Globus pallidus (tissue), 1 donor: ENCODE measurements at regions not wholly inside any gene's neighbourhood (a gene's known extent, or its start where the extent isn't known, plus 50 kb on each side); places are given as distances from the start of the nearest gene placed in this dataset.
A peak's percentile ranks its signal among the peaks of the same experiment; 100 is the strongest.

Source experiments
- DNase-seq: peaks from one replicate; pipeline ENCODE4 v3.0.0-alpha.2; 2015; ENCODE audit warnings: low spot score

DNA sequence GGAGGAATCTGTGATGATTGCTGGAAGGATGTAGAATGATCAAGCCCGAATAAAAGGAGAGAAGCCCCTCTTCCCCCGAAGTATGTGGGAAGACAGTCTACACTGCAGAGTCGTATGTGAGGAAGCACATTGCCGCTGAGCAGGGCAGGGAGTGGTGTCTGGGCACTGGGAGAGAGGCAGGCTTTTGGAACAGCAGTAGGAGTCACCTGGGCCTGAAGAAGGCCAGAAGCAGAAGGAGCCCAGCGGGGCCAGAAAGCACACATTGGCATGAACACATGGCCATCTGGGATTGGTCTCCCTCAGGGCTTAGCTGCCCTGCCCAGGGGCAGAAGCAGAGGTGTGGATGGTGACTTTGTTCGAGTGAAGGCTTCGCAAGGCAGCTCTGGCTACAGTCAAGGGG, 162.8 kb downstream of the ERCC6L2 start:
- DNase-seq = no peak

DNA sequence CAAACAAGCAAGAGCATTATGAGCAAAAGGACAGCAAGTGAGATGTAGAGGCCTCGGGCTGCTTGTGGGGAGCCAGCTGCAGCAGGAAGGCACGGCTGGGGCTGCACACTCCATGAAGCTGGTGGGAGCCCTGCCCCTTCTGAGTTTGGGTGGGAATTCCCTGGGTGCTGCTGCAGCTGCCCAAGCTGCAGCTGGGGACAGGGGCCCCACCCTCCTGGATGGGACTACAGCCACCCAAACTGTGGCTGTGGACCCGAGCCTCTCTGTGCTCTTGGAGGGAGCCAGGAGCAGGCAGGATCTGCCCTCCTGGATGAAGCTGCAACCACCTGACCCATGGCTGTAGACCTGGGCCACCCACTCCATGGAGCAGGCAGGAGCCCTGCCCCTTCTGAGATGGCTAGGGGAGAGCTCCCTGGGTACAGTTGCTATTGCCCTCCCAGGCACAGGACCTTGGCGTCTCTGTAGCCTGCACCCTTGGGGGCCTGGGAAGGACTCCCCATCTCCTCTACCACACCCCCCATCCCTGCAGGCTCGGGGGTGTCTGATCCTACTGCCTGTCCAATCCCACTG, 159.1 kb downstream of the ERCC6L2 start:
- no peak for DNase-seq

DNA sequence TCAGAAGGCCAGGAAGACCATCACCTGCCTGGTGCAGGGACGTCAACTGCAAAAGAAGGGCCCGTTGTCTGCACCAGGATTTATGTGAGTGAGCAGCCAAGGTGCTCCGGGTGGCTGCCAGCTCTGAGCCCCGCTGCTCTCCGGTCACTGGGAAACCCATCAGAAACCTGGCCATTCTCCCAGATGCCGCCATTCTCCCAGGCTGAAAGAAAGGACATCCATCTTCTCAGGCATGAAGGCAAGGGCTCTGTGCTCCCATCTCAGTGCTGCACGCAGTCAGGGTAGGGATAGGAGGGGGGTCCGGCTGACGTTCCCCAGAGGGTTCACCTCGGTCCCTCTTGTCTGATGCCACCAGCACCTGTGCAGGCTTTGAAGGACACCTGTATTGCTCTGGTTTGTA, 158.4 kb downstream of the ERCC6L2 start:
- DNase-seq = no peak

DNA sequence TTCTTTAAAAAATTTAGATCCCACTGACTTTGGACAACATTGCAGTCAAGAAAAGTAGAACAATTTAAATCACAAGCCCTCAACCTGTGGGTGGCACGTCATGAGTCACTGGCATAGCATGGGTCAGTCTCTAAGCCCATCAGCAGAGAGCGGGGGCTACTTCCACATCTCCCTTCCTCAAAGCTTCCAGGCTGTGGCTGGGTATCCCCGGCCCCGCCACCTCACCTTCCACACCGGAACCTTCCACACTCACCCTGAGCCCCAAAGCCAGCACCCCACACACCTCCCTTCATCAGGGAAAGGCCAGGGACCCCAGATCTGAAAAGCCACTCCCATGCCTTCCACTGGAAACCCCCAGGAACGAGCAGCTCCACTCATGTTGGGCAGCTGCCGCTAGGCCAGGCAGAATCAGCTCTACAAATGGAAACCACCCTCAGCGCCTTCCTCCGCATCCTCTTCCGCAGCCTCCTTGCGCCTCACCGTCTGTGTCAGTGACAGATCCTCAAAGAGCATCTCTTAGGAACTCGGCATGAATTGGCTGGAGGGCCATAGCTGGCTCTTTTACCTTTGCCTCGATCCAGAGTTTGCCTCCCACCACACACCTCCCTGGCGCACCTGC, 156.5 kb downstream of the ERCC6L2 start:
- no peak for DNase-seq

DNA sequence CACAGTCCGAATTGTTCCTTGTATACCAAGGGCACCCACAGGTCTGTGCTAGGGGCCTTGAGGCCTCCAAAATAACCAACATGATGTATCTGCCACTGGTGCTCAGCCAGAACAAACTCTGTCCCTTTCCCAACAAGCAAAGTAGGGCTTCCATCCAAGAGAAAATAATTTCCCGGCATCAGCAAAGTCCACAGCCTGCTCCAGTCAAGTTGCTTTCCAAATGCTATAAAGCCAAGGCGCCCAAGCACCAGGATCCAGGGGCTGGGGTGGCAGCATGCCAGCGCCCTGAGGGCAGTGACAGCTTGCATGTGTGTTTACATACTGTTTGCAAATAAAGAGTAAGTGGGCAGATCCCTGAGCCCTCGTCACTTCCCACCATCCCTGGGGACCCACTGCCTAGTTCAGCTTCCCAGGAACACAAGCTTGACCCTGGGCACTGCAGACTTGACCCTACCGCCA, 155.9 kb downstream of the ERCC6L2 start:
- DNase-seq = no peak

DNA sequence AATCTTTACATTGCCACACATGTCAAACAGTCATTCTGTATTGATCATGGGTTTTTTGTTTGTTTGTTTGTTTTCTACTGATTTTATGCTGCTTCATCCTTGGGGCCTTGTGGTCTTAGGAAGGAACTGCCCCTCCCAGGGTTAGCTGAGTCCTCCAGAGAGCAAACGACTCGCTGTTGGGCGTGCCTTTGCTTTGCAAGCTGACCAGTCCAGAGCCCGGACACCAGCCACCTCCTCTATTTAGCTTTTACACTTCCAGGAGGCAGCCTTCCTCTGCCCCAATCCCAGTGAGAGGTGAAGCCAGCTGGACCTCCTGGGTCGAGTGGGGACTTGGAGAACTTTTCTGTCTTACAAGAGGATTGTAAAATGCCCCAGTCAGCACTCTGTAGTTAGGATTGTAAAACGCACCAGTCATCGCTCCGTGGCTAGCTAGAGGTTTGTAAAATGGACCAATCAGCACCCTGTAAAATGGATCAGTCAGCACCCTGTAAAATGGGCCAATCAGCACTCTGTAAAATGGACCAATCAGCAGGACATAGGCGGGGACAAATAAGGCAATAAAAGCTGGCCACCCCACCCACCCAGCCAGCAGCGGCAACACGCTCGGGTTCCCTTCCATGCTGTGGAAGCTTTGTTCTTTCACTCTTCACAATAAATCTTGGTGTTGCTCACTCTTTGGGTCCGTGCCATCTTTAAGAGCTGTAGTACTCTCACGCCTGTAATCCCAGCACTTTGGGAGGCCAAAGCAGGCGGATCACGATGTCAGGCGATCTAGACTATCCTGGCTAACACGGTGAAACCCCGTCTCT, 154.4 kb downstream of the ERCC6L2 start:
- DNase-seq = no peak

DNA sequence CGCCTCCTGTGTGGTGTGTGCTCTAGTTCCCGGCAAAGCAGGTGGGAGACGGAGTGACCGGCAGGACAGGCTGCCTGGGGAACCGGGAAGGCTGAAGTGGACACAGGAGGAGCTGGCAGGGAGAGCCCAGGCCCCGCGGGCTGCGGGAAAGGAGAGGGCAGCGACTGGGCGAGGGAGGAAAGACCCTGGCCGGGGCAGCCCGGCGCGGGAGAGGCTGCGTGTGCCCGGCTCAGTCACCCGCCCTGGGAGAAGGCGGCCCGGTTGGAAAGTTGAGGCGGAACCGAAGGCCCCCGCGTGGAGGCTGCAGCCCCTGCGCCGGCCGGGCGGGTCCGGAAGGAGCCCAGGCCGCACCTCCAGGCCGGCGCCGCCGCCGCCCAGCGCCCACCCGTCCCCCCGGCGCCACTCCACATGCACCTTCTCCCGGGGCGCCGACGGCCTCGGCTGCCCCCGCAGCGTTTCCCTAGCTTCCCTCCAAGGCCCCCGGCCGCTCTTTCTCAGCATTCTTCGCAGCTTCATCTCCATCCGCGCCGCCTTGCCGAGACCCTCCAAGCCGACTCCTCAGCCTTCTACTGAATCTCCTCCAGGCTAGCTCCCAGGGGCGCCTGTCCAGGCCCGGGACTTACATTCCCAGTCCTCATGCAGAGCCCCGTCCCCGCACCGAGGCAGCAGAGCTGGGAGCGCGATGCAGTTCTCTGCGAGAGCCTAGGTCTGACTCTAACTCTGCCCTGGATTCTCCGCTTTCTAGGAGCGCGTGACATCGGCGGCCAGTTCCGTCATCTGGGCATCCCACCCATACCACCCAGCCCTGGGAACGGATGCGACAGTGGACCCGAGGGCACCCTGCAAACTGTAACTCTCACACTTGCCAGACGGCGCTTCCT, 152.0 kb downstream of the ERCC6L2 start:
- no peak for DNase-seq

DNA sequence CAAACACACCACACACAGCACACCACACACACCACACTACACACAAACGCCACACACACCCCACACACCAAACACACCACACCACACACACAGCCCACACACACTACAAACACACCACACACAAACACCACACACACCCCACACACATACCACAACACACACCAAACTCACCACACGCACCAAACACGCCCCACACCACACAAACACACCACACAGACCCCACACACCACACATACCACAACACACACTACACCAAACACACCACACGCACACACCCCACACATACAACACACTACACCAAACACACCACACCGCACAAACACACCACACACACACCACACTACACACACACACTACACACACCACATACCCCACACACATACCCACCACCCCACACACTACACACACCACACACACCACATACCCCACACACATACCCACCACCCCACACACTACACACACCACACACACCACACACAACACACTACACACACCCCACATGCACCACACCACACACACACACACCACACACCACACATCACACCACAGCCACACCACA, 151.2 kb downstream of the ERCC6L2 start:
- no peak for DNase-seq

DNA sequence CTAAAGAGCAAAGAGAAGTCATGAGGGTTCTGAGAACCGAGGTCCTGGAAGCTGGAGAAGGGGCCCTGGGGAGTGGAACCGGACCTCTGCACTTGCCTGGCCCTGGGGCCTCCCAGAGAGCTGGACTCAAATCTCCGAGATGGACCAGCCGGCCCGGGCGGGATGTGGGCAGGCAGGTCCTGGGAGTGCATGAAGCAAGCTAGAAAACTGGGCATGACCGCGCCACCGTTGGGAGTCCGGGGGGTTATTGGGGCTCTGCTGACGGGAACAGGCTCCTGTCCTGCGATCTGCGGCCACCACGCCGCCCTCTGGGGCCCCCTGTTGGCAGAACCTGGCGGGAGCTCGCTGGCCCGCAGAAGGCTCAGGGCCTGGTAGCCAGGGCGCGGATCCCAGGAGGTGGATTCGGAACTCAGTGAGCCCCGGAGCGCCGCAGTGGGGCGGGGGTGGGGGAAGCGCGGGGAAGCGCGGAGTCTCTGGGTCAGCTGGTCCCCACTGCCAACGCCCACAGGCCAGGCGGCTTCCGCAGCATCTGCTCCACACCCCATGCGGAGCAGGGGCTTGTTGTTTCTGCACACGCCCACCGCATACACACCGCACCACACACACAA, 150.6 kb downstream of the ERCC6L2 start:
- DNase-seq = peak; percentile 37

DNA sequence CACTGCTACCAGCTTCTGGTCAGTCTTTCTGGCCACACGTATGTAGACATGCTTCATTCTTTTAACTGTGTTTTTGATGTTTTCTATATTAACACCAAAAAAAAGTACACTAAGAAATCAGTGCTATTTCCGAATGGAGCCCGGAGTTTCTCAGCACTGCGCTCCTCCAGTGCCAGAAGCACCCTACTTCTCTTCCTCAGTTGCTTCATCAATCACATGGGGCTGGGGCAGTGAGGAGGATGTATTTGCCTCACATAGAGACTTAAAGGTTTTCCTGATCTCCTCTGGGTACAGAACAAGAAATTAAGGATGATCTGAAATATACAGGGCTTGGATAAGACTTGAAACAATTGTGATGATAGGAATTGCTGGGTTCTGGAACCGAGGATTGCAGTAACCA, 148.0 kb downstream of the ERCC6L2 start:
- DNase-seq = no peak

DNA sequence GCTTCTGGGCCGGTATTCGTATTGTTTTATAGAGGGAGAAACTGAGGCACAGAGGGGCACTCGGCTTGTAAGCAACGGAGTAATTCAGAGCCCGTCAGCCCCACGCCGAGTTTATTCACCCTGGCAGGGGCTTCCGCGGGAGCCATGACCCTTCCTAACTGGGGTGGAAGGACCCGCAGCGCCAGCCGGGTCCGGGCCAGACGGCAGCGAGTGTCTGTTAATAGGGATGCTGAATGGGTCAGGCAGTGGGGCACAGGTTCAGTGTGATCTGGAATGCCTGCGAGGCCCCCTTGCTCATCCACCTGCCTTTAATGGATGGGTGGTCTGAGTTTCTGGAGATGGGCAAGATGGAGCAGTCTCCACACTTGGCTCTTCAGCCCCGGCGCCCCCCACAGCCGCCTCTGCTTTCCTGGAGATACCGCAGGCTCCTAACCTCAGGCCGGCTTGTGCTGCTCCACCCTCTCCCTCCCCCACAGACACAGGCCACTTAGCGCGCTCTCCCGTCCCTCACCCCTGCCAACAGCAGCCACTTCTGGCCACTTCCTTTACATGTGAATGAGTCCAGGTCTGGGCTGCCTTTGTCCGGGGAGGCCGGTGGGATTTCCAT, 147.1 kb downstream of the ERCC6L2 start:
- DNase-seq = no peak

DNA sequence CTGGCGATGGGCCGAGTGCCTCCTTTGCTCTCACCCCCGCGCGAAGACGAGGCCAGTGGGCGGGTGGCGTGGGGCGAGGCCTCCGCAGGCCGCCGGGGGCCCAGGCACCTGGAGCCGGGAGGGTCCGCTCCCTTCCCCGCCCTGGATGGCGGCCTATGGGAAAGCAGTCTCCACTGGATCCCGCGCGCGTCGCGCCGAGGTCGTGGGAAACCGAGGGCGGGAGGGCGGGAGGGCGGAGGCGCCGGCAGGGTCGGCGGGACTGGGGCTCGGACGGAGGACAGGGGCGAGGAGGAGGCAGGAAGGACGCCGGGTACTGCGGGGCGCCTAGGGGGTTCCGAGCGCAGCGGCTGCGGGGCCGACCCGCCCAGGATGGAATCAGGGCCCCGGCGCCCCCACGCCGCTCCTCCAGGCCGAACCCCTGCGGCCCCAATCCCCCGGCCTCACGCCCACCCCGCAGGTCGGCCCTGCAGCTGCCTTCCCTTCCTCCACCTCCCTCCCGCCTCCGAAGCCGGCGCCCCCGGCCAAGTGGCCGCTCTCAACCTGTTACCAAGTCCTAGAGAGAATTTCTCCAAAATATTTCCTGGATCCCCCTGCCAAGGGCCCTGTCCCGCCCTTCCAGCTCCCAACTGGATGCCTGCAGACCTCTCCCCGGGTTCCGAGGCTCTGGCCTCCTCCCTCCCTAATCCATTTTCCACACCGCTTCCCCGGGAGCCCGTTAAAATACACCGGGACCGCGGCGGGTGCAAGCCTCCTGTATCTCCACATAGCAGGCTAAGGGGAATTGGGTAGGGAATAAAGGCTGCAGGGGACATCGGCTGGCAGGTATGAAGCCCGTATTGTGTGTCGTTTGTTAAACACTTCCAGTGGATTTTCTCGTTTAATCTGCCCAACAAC, 146.3 kb downstream of the ERCC6L2 start:
- DNase-seq = peak; percentile 33

DNA sequence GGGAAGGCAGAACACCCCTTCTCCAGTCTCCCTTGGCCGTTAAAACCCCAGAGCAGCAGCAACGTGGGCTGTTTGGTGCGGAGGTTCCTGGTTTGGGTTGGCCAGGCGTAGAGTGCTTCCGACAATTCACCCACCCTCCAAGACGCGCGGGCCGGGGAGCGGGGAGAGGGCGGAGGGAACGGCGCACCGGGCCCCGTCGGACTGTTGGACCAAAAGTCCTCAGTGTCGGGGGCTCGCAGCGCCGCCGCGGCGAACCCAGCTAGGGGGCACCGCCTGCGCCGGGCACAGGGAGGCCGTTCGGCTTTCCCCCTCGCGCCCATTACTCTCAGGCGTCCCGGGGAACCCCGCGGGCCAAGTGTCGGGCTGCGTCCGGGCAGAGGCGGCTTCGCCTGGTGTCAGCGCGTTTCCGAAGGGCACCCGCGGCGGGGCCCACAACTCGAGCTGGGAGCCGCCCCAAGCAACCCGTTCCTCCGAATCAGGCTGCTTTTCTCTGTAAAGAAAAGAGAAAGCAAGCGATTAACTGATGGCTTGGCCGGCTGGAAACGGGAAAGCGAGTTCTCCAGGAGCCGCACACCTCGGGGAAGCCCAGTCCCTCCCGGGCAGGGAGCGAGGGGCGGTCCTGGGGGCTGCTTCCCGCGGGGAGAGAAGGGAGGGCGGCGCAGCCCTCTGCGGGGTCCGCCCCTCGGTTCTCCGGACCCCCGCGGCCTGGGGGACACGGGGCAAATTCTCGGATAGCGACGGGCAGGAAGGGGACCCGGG, 145.5 kb downstream of the ERCC6L2 start:
- DNase-seq = no peak

DNA sequence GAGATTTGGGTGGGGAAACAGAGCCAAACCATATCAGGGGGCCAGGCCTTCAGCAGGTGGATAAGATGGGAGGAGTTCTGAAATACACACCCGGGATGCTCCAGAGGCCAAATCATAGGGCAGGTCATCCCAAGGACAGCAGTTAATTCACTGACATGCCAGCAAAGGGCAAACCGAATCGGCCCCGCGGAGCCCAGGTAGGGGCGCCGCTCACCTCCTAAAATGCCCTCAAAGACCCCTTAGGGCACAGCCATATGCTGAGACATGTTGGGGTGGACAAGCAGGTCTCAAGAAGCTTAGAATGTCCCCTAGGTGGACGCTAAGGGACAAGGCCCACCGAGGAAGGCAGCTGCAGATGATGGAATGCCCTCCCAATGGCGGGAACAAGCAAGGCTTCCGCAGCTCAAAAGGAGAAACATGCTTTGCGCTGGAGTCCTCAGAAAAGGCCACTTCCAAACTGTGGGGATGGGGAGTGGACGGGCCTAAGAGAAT, 144.9 kb downstream of the ERCC6L2 start:
- DNase-seq = no peak
